B cell (primary cell): ENCODE measurements at regions not wholly inside any gene's neighbourhood (a gene's known extent, or its start where the extent isn't known, plus 50 kb on each side); places are given as distances from the start of the nearest gene placed in this dataset.

Source experiments
- EZH2 ChIP-seq: IDR thresholded peaks from 2 replicates; pipeline ENCODE4 v1.6.1; 2012; ENCODE audit warnings: borderline replicate concordance, low read depth, mild to moderate bottlenecking, moderate library complexity, low read length; ENCODE audit not compliant: insufficient read depth, poor library complexity, severe bottlenecking
- TF ChIP-seq, protein P1 (sequence below): fragments of 200-600 bp; IDR thresholded peaks from one replicate; pipeline ENCODE4 v1.8.0; 2022; ENCODE audit warnings: antibody characterized with exemption, mild to moderate bottlenecking

DNA sequence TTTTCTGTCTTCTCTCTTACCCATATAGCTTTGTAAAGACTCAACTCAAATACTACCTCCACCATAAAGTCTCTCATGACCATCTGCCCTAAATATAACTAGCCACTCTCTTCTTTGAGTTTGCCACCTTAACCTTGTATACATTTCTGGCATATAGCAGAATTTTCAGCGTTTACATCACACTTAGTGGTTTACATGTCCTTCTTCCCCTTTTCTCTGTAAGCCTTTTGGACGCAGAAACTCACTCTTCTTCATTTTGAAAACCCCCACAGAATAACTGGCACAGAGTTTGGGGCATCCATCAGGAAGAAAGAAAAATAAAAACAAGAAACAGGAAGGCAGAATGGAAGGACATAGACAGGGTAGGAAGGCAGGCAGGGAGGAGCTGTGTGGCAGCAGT is 131.8 kb upstream of the DUSP10 start:
- TF ChIP-seq, protein P1, sequence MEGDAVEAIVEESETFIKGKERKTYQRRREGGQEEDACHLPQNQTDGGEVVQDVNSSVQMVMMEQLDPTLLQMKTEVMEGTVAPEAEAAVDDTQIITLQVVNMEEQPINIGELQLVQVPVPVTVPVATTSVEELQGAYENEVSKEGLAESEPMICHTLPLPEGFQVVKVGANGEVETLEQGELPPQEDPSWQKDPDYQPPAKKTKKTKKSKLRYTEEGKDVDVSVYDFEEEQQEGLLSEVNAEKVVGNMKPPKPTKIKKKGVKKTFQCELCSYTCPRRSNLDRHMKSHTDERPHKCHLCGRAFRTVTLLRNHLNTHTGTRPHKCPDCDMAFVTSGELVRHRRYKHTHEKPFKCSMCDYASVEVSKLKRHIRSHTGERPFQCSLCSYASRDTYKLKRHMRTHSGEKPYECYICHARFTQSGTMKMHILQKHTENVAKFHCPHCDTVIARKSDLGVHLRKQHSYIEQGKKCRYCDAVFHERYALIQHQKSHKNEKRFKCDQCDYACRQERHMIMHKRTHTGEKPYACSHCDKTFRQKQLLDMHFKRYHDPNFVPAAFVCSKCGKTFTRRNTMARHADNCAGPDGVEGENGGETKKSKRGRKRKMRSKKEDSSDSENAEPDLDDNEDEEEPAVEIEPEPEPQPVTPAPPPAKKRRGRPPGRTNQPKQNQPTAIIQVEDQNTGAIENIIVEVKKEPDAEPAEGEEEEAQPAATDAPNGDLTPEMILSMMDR: no peak
- no peak for TF ChIP-seq EZH2
